NCI-H2171 treated with DMSO at 0.1 percent for 48 hours (cell line): ENCODE measurements at regions not wholly inside any gene's neighbourhood (a gene's known extent, or its start where the extent isn't known, plus 50 kb on each side); places are given as distances from the start of the nearest gene placed in this dataset.

Experiments used
- DNase-seq: peaks from one replicate; lab custom pipeline; 2025; lab: John Stamatoyannopoulos, UW

DNA sequence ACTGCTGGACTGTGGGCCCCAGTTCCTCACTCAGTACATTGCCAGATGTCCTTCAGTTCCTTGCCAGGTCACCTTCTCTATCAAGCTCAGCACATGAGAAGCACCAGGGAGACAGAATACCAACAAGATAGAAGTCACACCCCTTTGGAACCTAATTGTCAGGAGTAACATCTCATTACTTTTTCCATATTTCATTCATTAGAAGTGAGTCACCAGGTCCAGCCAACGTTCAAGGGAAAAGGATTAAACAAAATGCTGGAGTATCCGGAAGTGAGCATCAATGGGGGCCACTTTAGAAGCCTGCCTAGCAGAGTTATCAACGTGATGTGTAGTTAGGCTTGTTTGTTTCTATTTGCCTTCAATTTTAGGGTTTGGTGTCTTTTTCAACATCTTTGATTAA lies 569.3 kb downstream of the MIAT start:
- DNase-seq, result no peak

DNA sequence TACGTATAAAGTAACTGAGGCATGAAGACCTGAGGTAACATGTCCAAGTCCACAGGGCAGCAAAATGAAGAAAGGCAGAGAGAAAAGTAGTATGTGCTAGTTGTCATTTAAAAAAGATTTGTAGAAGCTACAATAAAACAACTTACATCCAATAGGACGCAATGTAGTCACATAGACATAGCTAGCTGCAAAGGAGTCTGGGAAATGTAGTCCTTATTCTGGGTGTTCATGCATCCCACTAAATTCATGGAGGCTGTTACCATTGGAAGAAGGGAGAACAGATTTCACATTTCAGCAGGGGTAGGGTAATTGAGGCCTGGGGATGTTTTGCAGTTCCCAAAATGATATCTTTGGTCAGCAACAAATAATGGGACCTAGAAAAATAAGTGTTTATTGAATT lies 571.4 kb downstream of the MIAT start:
- no peak for DNase-seq

DNA sequence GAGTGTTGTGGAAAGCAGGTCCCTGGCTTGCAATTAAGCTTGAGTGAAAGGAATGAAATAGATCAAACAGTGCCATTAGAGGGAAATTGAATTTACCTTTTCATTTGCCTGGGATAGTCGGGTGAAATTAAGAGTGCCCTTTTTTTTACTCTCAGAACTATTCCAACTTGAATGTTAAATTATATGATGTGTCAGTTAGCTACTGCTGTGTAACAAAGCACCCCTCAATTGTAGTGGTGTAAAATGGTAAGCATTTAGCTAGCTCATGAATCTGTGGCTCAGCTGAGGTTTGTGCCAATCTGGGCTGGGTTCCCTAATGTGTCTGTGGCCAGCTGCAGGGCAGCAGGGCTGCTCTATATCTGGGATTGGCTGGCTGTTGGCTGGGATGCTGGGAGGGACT lies 571.4 kb downstream of the MN1 start:
- no peak for DNase-seq

DNA sequence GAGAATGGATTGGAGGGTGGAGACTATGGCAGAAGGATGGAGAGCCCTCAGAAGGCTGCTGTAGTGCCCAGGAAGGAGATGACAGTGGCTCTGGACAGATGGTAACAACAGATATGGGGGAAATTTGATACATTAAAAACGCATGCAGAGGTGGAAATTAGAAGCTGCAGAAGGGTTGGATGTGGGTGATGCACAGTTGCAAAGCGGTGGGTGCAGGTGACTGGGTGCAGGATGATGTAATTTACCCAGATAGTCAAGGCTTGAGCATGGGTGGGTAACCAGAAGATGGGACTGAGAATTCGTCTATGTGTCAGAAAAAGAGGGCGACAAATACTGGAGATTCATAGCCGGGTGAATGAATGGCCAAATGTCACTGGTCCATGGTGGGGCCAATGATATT lies 570.3 kb downstream of the MN1 start:
- peak; percentile 95 for DNase-seq

DNA sequence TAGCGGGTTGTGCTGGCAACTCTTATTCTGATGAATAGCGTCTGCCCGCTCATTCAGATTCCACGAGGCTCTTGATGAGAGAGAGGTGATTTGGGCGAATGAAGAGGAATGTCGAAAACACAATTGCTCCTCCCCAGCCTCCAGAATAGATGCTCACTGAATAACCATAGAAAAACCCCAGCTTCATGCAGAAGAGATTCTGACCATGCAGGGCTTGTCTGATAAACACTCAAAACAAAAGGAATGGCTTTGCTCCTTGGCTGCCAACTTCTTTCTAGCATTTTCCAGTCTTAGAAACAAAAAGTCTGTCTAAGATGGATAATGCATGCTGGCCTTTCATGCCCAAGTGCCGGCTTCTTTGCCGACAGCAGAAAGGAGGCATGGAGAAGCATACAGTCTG lies 569.5 kb downstream of the MN1 start:
- DNase-seq, result no peak

DNA sequence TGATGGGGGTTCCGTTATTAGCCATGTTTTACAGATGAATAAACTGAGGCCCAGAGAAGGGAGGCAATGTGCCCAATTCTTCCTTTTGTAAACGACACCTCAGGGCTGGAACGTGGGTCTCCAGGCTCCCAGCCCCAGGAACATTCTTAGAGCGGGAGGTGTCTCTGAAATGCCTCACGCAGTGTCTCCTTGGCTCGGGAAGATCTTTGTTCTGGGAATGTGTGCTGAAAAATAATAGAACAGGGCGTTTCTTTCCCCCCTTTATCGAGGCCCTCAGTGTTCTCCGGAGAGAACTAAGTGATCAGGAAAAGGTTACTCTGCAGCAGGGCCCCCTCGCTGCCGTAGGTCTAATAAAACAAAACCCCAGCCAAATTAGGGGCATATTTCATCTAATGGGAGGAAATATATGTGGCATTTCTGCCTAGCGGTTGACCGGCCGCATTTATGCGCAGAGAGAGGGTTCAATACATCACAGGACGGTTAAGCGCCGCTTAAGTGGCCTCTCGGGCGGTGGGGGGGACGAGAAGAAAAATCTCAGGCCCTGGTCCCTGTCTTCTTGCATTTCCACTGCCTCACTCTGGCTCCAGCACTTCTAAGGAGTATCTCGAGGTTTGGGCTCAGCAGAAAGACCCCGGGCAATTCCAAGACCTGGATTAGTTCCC lies 564.3 kb downstream of the MN1 start:
- no peak for DNase-seq

DNA sequence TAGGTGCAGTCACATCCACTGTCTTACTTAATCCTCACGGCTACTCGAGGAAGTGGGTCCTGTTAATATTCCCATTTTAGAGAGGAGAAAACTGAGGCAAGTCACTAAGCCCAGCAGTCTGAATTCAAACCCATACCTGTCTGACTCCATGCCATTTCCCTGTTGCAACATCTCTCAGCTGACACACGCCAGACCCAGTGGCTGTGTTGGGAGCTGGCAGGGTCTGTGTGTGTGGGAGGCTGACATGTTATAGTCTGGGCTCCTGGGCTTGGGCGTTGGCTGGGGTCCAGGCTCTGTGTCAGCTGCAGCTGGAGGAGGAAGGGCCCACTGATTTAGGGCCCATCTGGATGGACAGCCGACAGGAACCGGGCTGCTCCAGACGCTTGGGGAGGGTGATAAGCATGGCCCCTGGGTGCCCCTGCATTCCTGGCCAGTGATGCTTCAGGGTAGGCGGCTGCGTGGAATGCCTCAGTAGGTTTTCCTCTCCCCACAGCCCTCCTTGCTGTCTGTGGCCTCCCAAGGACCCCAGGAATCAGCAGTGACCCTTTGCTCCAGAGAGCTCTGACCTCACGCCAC lies 562.5 kb downstream of the MN1 start:
- DNase-seq, result peak; percentile 72

DNA sequence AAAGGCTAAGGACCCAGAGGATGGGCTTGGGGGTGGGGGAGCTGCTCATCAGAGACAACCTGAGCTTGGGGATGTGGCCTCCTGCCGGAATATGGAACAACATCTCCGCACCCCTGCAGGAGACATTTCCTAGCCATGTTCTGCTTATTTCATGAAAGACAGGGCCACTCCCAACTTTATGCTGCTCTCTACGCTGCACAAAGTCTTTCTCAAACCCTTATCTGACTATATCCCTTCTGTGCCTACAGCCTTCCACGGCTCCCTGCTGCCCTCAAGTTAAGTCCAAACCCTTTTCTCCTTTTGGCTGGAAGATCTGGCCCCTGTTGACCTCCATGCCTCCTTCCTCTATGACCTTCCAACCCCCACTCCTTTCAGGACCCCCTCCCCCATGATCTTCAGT lies 562.0 kb downstream of the MN1 start:
- no peak for DNase-seq

DNA sequence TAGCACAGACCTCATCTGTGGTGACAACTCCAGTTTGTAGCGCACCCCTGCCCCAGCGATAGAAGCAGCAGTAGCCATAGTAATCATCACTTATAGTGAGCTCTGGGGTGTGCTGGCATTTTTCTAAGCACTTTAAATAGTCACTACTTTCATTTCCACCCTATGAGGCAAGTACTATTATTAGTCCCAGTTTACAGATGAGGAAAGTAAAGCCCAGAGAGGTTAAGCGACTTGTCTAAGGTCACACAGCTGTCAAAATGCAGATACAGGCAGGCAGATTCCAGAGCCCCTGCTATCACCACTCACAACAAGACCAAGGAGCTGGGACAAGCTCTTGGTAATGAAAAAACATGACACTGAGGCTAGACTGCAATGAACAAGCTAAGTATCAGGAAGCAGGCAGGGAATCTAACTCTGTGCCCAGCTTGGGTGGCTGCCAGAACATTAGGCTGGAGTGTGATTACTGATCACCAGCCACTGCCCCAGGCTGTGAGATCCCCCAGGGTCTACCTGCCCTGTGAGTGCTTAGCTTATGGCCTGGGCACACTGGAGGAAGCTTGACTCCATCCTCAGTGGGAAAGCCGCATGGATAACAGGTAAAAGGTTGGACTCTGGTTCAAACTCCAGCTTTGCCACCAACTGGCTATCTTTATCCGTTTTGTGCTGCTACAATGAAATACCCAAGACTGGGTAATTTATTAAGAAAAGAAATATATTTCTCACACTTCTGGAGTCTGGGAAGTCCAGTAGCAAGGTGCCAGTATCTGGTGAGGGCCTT lies 561.1 kb downstream of the MN1 start:
- DNase-seq, result no peak

DNA sequence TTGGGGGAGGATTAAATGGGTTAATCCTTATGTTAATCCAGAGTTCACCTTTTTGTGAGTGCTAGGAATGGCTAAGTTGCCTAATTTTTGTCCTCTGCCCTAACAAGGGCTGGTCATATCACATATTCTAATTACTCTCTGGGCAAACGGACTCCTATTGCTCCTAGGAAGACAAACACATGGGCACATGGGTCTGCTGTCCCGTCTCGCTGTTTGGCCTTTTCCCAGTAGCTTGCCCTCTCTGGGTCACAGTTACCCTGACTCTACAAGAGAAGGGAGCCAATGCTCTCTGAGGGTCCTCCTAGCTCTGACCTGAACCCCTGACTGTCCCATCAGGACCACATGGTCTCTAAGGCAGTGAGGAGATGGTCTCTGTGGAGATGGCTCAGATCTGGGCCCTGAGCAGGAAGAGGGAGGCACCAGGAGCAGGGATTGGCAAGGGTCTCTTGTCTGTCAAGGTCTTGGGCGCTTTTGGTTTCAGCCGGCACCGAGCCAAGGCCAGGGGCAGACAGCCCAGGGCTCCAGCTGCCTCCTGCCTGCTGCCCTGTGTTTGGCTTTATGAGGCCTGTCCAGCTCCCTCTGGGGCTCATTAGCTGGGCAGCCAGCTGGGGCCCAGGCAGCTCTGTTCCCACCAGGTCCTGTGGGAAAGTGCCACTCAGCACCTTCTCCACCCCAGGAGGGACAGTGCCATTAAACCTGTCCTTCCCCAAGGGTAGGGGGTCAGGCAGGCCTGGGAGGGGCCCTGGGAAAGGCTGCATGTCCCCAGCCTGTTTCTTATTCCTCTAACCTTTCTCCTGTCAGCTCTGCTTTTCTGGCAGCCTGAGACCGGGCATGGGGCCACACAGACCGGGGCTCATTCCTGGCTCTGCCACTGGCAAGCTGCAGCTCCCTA lies 559.9 kb downstream of the MN1 start:
- DNase-seq, result peak; percentile 38

DNA sequence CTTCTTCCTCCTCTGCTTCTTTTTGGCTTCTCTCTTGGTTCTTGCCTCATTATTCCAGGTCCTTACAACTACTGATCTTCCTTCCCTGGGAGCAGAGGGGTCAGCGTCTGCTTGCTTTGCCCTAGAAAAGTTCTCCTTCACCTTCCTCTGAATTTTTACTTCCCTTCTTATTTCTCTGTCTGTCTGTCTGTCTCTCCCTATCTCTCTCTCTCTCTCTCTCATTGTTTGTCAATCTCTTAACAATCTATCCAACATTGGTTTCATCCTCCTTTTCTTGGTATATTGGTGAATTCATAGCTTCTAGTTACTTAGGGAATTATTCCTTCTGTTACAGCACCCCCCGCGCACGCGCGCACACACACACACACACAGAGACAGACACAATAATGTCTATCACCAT lies 559.1 kb downstream of the MN1 start:
- no peak for DNase-seq

DNA sequence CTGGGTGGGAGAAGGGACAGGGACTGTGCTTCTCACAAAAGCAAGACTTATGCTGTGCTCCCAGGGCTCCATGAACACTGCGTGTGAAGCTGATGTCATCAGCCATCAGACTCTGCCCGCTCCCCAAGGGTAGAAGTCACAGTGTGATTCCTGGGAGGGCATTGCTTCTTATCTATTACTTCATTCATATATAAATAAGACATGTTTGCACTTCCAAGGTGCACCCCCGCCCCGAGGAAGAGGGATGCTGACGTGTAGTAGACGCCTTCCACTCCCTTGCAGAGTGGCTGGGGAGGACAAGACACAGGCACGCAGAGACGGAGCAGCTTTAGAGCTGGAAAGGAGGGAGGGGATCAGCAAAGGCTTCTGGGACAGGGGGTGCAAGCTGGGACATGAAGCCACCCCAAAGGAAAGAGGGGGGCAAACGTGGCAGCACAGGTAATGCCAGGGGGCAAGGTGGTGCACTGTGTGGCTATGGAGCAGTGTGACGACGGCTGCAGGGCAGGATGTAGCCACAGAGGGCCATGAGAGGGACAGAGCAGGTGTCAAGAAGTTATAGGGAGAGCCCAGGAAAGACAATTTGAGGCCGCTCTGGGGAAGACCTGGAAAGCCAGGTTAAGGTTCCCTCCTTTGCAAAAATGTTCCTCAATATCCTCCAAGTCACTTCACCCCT lies 558.5 kb downstream of the MN1 start:
- no peak for DNase-seq

DNA sequence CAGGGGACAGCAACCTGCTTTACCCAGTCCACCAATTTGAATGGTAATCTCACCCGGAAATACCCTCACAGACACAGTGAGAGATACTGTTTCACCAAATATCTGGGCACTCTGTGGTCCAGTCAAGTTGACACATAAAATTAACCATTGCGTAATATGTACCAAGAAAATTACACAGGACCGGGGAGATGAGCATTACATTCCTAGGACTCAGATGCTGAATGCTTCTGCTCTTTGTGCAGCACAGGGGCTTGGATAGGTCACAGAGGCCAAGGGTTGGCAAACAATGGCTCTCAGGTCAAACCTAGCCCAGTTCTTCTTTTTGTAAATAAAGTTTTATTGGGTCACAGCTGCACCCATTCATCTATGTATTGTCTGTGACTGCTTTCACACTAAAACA lies 557.2 kb downstream of the MN1 start:
- DNase-seq, result no peak

DNA sequence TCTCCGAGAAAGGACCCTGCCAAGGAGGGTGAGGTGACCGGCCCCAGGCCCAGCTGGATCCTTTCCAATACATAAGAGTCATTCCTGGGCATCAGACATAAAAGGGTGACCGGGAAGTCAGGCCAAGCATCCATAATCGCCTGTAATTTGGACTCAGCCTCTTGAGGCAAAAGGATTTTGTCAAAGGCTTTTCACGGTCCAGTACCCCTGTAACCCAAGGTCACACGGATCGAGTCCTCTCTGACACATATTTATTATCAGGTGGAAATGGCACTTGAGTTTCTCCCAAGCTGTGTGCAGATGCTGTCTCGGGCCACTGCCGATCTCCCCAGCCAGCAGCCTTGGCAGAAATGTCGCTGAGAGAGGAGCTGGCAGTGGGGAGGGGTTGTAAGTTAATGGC lies 556.5 kb downstream of the MN1 start:
- DNase-seq, result peak; percentile 24

DNA sequence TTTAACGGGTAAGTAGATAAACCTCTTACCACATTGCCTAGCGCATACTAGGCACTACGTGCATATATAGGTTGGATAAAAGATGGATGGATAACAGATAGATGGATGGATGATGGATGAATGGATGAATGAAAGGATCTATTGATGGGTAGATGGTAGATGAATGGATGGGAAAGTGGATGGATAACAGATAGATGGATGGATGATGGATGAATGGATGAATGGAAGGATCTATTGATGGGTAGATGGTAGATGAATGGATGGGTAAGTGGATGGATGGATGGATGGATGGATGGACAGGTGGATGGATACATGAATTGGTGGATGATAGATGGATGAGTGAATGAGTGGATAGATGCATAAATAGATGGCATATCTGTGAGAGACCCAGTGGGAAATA lies 555.0 kb downstream of the MN1 start:
- DNase-seq, result no peak

DNA sequence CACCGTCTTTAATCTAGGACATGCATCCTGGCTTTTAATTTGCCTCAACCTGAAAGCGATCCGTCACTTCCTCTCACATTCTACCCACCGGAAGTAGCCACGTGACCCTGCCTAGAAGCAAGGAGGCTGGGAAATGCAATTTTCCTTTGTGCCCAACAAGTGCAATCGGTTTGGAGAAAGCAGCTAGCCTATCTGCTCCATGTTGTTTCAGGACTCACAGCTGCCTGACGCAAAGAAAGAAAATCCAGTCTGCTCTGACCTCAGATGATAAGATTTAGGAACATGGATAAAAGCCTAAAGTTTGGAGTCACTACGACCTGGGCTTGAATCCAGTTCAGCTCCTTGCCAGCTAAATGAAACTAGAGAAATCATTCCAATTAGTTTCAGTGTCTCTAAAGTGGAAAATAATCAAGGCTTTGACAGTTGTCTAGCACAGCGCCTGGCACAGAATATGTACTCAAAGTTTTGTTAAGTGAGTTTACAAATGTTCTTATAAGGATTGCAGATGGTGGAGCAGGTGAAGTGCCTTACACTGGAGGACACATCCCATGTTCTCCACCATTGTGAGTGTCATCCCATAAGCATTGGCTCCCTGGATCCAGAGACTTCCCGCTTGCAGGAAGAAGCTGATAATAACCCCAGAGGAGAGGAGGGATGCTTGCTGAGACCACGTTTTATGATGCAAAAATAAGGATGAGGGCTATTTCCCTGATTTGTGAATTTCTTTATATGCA lies 553.7 kb downstream of the MN1 start:
- DNase-seq, result no peak

DNA sequence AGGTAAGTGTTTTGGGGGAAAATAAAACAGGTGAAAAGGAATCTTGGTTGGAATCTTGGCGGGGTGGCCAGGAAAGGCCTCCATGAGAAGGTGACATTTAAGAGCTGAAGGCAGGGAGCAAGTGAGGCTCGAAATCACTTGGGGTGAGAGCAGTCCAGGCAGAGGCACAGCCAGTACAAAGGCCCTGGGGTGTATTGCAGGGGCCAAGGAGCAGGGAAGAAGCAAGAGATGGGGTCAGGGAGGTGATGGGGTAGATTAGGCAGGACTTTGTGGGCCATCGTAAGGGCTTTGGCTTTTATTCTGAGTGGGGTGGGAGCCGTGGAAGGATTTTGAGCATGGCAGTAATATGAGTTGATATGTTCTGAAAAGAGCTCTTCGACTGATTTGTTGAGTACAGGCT lies 551.1 kb downstream of the MN1 start:
- DNase-seq, result no peak

DNA sequence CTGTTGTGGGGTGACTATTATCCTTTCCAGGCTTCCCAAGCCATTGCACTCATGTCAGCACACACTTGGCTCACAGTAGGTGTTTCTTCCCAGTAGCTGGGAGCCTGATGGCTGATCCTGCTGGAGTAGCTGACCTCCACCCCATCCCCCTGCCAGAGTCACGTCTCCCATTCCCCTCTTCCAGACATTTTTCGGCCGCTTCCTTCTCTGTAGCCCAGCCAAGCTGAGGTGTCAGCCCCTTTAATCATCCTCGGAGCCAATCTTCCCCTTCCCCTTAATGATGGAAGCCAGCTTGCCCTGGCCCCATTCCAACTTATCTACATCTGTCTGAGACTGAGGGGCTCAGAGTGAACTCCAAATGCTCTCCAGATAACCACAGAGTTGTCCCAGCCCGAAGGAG lies 550.7 kb downstream of the MN1 start:
- peak; percentile 1 for DNase-seq

DNA sequence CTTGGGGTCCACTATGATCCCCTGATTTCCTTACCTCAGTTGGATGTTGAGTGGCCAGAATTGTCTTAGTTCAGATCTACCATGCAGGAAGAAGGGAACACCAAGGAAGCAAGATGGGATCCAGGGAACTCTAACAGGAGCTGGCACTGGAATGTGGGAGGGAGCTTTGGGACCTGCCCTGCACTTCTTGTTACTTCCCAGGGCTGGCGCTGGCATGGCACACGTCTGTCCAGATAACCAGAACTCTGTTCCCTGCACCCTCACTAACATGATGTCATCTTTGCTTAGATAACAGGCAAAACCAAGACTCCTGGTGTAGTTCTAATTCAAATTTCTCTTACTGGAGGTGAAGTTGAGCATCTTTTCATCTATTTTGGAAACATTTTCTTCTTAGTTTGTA lies 550.0 kb downstream of the MN1 start:
- DNase-seq, result no peak

DNA sequence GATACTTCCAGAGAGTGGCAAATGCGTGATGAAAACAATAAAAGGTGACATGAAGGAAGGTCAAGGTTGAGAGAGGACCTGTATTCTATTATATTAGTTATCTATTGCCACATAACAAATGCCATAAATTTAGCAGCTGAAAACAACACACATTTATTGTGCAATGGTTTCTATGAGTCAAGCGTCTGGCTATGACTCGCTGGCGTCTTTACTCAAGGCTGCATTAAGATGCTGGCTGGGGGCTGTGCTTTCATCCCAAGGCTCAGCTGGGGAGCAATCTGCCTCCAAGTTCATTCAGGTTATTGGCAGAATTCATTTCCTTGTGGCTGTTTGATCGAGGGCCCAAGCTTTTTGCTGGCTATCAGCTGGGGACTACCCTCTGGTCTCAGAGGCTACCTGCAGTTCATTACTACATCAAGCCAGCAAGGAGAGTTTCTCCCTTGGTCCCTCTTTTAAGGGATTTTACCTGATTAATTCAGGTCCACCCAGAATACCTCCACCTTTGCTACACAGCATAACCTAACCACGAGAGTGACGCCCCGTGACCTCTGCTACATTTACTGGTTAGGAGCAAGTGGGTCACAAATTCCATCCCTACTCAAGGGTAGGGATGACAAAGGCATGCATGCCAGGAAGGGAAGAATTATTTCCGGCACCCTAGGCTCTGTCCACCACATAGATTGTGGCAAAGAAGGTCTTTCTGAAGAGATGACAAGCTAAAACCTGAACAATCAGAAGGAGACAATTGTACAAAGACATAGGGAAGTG lies 549.1 kb downstream of the MN1 start:
- no peak for DNase-seq
